HG02798 (cell line): ENCODE measurements at regions not wholly inside any gene's neighbourhood (a gene's known extent, or its start where the extent isn't known, plus 50 kb on each side); places are given as distances from the start of the nearest gene placed in this dataset.

Experiments used
- ATAC-seq: cut with Tn5 transposase; IDR thresholded peaks from one replicate; pipeline ENCODE4 v1.9.1; 2021; ENCODE audit warnings: mild to moderate bottlenecking; ENCODE audit not compliant: unreplicated experiment, poor library complexity

GRCh38 chr11:119839476-119840133 lies 110.6 kb upstream of the NECTIN1 start:
- ATAC-seq = no peak

GRCh38 chr11:119835753-119836152 lies 106.8 kb upstream of the NECTIN1 start:
- ATAC-seq = no peak

DNA sequence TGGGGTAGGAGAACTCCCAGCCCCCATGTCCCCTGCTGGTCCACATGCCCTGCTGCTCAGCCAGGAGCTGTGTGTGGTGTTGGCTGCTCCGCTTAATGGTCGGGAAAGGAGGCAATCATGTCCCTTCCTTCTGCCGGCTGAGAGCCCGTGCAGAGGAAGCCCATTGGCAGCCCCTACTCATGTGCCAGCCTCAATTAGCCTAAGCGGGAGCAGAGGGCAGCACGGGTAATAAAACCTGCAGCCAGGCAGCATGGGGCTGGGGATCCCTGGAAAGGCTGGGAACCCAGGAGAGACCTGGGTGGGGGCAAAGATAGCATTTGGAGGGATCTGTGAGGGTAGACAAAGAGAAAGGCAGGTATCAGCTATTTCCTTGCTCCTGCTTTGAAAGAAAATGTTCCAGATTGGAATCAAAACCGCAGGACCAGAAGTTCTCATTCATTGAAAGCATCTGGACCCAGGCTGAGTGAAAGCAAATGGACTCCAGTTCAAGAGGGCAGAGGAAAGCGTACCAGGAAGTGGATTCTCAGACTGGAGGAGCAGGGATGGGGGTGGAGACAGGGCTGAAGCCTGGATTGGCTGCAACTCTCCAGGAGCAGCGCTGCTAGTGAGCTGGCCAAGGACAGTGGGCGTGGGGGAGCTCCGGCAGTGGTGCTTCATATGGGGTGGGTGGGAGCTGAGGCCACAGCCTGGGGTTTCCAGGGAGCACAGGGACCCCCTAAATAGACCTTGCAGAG lies 103.4 kb upstream of the NECTIN1 start:
- no peak for ATAC-seq

GRCh38 chr11:119831011-119831410 lies 102.0 kb upstream of the NECTIN1 start:
- no peak for ATAC-seq

DNA sequence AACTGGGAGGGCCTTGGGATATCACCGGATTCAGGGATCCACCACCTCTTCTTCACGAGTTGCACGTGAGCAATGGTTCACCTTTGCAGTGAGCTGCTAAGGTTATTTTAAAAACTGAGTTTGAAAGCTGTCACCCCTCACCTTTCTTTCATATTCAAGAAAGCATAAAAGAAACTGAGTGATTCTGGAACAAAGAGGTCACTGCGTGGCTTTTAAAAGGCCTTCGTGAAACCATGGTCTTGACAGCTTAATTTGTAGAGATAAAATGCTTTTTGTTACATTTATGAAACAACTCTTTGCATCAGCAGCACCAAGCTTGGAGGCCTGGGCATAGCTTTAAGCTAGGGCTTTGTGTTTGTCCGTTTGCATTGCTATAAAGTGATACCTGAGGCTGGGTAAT lies 101.4 kb upstream of the NECTIN1 start:
- no peak for ATAC-seq

DNA sequence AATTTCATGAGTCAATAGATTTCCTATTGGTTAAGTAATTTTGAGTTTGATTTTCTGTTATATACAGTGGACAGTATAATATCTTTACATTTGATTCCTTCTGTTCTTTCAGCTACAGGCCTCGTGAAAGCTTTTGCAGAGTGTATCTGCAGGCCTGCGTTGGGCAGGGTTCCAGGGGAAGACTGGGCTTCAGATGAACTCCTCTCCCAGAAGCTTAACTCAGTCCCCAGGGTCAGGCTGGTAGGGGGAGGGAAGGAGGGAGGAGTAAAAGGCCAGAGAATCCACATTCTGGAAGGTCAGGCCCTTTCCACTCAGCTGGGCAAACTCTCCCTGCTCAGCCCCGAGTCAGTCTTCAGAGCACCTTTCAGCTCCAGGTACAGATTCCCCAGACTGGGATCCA lies 100.4 kb upstream of the NECTIN1 start:
- ATAC-seq = no peak

DNA sequence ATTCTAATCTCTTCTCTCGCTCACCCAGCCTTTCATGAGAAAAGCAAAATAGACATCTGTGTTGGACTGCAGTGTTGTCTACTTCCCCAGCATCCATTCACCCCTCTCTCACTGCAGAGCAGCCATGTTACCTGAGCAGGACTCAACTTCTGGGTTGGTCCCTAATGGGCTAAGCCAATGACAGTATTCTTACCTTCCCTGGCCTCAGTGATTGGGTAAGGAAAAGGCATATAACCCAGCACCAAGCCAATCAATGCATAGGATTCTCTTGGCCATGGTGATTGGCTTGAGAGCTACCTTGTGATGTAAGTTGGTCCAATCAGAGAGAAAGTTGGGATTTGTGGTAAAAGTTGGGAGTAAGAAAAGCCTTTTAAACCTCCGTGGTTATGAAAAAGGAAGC lies 99.8 kb upstream of the NECTIN1 start:
- ATAC-seq = no peak

- no peak for ATAC-seq
These were observed 99.0 kb upstream of the NECTIN1 start for GRCh38 chr11:119828006-119828405.

DNA sequence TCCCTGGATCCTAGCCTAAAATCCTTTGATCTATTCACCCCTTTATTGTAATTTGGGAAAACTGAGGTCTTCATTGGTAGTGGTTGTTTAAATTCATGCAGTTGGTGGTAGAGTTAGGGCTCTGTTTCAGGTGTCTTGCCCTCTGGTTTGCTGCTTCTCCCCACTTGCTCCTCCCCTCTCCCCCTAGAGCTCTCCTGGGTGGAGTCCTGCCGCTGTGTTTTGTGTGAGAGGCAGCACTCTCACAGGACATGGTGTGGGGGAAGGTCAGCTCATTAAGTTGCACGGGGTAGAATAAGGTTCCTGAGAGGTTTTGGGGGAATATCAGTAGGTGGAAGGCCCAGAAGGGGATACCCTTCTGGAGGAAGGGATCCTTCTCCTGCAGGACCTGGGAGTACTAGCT lies 98.1 kb upstream of the NECTIN1 start:
- ATAC-seq = no peak

DNA sequence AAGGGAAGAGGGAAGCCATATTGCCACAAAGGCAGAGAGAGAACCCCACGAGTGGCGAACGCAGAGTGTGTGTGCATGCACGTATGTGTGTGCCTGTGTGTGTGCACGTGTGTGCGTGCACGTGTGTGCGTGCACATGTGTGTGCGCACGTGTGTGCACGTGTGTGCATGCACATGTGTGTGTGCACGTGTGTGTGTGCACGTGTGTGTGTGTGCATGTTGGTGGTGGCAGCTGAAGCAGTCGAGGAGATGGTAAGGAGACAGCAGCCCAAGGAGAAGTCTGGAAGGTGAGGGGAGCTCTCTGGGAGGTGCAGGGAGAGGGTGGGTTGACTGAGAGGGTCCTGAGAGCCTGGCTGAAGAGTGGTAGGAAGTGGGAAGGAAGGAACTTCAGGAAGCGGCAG lies 94.1 kb upstream of the NECTIN1 start:
- ATAC-seq = no peak

DNA sequence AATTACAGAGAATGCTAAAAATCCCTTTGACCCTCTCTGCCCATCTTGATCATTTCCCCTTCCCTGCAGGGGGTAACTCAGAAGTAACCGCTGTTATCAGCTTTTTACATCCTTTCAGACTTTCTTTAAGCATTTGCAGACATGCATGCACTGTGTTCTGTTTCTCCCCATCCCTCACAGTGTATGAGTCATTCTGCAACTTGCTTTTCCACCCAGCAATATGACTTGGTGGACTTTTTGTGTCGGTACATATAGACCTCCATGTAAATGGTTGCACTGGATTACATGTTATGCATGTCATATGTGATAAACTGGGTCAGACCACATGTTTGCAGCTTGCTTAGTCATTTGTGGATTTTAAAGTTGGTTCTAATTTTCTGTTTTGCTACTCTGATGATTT lies 87.7 kb upstream of the NECTIN1 start:
- no peak for ATAC-seq

DNA sequence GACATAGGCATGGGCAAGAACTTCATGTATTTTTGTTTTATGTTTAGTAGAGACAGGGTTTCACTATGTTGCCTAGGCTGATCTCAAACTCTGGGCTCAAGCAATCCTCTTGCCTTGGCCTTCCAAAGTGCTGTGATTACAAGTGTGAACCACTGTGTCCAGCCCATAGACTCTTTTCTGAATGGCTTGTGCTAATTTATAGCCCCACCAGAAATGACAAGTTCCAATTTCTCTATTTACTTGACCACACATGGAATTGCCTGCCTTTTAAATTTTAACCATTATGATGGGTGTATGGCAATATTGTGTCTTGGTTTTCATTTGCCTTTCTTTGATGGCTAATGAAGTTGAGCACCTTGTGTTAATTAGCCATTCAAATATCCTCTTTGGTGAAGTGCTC lies 85.8 kb upstream of the NECTIN1 start:
- ATAC-seq = no peak

DNA sequence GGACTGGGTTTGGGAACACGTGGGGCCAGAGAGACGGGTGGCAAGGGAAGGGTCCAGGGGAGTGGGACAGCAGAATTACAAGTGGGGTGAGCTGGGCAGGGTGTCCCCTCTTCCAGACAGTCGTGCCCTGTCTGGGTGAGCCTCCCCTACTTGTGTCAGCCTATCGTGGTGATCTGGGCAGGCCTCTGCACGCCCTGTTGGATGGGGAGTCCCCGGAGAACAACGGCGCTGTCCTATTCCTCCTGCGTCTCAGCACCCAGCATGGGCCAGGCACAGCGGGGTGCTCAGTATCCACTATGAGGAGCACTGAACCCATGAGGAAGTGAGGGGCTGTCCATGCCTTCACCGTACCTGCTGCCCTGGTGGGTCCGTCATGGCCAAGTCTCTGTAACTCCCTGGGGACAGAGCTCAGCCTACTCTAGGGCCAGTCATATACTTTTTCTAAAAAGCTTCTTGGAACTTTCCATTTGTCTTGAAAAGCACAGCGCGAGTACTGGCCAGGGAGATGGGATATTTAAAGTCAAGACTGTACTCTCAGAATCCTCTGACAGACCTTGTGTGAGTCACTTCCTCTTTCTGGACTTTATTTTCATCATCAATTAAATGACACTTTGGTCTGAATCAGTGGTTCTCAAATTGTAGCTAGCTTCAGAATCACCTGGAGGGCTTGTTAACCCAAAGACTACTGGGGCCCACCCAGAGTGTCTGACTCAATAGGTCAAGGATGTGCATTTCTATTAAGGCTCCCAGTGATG lies 81.7 kb upstream of the NECTIN1 start:
- no peak for ATAC-seq

DNA sequence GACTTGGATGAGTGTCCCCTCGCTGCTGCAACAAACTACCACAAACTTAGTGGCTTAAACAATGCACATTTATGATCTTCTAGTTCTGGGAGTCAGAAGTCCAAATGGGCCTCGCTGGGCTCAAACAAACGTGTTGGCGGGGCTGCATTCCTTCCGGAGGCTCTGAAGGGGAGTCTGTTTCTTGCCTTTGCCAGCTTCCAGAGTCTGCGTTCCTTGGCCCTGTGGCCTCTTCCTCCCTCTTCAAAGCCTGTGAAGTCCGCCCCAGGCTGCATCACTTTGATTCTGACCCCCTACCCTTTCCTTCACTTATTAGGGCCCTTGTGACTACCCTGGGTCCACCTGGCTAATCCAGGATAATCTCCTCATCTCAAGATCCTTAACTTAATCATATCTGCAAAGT lies 80.3 kb upstream of the NECTIN1 start:
- no peak for ATAC-seq

DNA sequence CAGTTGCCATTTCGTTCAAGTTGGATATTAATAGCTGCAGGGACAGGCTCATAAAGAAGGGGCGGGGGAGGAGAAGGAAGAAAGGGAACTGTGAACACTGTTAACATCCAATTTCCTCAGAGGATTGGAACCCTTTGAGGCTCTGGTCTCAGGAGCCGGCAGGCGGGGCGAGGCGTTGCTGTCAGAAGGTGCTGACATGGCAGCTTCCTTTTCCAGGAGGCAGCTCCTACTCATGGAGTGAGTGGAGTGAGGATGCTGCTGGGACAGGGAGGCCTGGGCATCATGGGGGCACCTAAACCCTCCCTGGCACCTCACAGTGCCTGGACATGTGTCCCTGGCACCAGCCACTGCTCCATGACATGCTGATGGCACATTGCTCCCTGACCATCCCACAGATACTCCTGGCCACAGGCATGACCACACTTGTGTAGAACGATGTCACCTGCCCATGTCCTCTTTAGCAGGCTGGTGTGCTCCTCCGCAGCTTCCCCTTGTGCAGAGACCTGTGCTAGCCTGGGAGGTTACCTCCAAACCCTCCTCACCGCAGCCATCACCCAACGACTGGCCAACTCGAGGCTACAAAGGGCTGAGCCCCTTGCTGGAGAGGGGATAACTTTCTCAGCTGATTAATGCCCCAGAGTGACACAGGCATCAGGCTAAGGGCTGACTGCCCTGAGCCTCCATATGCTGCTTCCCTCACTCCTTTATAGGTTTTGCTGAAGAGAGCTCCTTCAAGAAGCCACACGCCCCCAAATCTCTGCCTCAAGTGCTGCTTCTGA lies 79.6 kb upstream of the NECTIN1 start:
- ATAC-seq = no peak

DNA sequence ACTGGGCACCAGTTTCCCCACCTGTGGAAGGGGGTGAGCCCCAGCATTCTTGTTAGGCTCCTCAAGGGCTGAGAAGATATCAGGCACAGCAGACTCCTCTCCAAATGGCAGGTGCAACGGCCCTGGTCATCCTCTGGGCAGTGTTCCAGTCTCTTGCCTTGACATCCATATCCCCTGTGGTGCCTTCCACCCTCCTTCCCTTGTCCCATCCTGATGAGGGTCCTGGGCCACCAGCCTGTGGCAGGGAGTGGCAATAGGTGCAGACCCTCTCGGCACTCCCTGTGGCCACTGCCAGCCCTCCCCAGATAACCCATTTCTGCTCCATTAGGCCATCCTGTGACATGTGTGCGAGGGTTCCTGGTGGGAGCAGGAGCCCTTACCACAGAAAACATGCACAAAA lies 78.8 kb upstream of the NECTIN1 start:
- no peak for ATAC-seq

DNA sequence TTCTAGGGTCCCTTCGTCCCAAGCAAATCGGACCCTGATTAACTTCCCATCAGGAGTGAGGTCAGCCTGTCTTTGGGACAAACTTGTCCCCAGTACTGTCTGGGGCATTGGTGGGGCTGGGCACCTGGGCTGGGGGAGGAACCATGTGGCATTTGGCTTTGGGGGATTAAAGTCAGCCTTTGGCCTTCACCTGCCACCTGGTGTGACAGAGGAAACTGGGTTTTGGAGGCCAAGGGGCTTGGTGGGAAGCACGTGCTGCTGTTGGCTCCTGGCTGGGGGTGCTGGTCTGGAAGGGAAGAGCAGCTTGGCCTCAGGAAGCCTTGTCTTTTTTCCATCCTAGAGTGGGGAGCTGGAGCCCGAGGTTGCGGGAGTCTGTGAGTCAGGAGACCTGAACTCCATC lies 78.4 kb upstream of the NECTIN1 start:
- no peak for ATAC-seq

DNA sequence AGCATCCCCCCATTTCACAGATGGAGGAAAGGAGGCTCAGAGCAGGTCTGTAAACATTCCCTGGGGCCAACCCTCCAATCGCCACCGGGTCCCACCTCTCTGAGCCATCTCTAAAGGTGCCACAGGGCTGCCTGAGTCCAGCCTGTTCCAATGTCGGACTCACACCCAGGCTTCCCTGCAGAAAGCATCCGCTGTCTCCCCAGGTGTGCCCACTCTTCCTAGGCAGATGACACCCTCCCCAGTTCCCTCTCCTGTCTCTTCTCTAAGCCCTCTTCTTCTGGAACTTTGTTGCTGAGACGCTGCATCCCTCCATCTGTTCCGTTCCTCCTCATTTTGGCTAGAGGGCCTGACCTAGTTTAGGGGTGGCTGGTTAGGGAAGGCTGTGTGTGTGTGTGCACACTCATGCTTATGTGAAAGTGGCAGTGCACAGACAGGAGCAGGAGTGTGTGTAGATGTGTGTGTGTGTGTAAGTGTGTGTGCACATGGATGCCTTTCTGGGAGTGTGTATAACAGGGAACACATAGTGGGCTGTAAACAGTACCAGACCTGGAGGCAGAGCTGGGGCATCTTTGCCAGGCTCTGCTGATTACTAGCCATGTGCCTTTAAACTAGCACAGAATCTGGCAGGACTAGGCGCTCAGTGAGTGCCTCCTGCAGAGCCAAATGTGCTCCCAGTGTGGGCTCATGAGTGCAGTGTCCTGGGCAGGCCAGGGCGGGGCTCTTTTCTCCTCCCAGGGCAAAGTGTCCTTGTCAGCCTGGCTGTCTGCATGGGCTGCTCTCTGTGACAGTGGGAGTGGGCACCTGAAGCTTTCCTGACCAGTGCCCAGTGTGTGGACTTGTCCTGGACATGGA lies 77.3 kb upstream of the NECTIN1 start:
- ATAC-seq = no peak

- no peak for ATAC-seq
These were observed 76.7 kb upstream of the NECTIN1 start for GRCh38 chr11:119805663-119806062.

- ATAC-seq = no peak
These were observed 75.7 kb upstream of the NECTIN1 start for GRCh38 chr11:119804698-119805097.
